ENCODE measurements at regions not wholly inside any gene's neighbourhood (a gene's known extent, or its start where the extent isn't known, plus 50 kb on each side); places are given as distances from the start of the nearest gene placed in this dataset.
"Not testable (repeated sequence)": the region's sequence is repeated elsewhere in the genome, so short reads cannot be mapped to it uniquely, and the experiment has no call there.

GRCh38 chr3:105130911-105131310, 235.8 kb upstream of the ALCAM start:
- POLR2A ChIA-PET (ENCODE audit: low non-redundant PET): no interaction called here
- no peak overlapping the region for H3K27ac ChIP-seq
- TF ChIP-seq CTCF (conservative IDR thresholded peaks at IDR 0.05; ENCODE audit: low read depth): no peak
- CTCF ChIA-PET: no interaction called here
- no peak for DNase-seq (ENCODE audit: low spot score)

GRCh38 chr3:105137911-105138310, 228.8 kb upstream of the ALCAM start:
- ChIA-PET CTCF (no interaction called here), POLR2A (ENCODE audit: low non-redundant PET) (no interaction called here)
- H3K27ac ChIP-seq: no peak overlapping the region
- no peak for DNase-seq (ENCODE audit: low spot score)
- TF ChIP-seq CTCF (conservative IDR thresholded peaks at IDR 0.05; ENCODE audit: low read depth): no peak

GRCh38 chr3:105139881-105140560, 226.7 kb upstream of the ALCAM start:
- no peak for TF ChIP-seq CTCF (conservative IDR thresholded peaks at IDR 0.05; ENCODE audit: low read depth)
- ChIA-PET CTCF (no interaction called here), POLR2A (ENCODE audit: low non-redundant PET) (no interaction called here)
- H3K27ac ChIP-seq: no peak overlapping the region
- DNase-seq (ENCODE audit: low spot score): no peak

GRCh38 chr3:105140899-105141367, 225.8 kb upstream of the ALCAM start:
- no peak for TF ChIP-seq CTCF (conservative IDR thresholded peaks at IDR 0.05; ENCODE audit: low read depth)
- no peak for DNase-seq (ENCODE audit: low spot score)
- no peak overlapping the region for H3K27ac ChIP-seq
- CTCF ChIA-PET: no interaction called here
- POLR2A ChIA-PET (ENCODE audit: low non-redundant PET): no interaction called here

- ChIA-PET POLR2A (ENCODE audit: low non-redundant PET) (no interaction called here), CTCF (no interaction called here)
- H3K27ac ChIP-seq: no peak overlapping the region
- no peak for TF ChIP-seq CTCF (conservative IDR thresholded peaks at IDR 0.05; ENCODE audit: low read depth)
- no peak for DNase-seq (ENCODE audit: low spot score)
These were observed 221.9 kb upstream of the ALCAM start for GRCh38 chr3:105144837-105145236.

GRCh38 chr3:105145511-105145910, 221.2 kb upstream of the ALCAM start:
- no peak for DNase-seq (ENCODE audit: low spot score)
- H3K27ac ChIP-seq: no peak overlapping the region
- ChIA-PET POLR2A (ENCODE audit: low non-redundant PET) (no interaction called here), CTCF (no interaction called here)
- no peak for TF ChIP-seq CTCF (conservative IDR thresholded peaks at IDR 0.05; ENCODE audit: low read depth)

GRCh38 chr3:105149197-105149596, 217.5 kb upstream of the ALCAM start:
- H3K27ac ChIP-seq; POLR2A ChIA-PET (ENCODE audit: low non-redundant PET); DNase-seq (ENCODE audit: low spot score): not testable (repeated sequence)
- CTCF ChIA-PET: interaction anchor here (0.7 to 0.9 kb wide), 2 partner anchors 15 to 472 kb away, joined by 3 read pairs; no protein-coding TSS in a partner anchor
